NCI-H2196 treated with DMSO at 0.1 percent for 48 hours (cell line): ENCODE measurements at regions not wholly inside any gene's neighbourhood (a gene's known extent, or its start where the extent isn't known, plus 50 kb on each side); places are given as distances from the start of the nearest gene placed in this dataset.
A peak's percentile ranks its signal among the peaks of the same experiment; 100 is the strongest.
"Not testable (repeated sequence)": the region's sequence is repeated elsewhere in the genome, so short reads cannot be mapped to it uniquely, and the experiment has no call there.

ENCODE experiments used
- DNase-seq: peaks from one replicate; lab custom pipeline; 2025; ENCODE audit not compliant: unreplicated experiment; lab: John Stamatoyannopoulos, UW

DNA sequence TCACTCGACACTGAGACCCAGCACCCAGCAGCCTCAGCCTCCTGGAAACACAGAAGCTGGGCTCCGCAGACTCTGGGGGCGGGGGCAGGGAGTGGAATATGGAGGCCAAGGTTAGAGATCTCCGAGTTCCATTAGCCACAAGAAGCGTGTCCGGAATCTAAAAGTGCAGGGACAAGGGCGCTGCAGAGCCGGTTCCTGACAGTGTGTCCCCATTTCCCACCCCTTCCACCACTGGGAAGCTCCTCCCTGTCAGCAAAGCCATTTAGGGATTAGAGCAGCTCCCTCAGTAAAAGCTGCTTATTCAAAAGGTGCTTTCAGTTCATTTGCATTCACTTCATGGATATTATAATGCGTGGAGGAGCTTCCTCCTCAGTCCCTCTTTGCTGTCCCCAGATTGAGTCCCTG is 74.1 kb upstream of the HSPA9 start:
- no peak for DNase-seq

DNA sequence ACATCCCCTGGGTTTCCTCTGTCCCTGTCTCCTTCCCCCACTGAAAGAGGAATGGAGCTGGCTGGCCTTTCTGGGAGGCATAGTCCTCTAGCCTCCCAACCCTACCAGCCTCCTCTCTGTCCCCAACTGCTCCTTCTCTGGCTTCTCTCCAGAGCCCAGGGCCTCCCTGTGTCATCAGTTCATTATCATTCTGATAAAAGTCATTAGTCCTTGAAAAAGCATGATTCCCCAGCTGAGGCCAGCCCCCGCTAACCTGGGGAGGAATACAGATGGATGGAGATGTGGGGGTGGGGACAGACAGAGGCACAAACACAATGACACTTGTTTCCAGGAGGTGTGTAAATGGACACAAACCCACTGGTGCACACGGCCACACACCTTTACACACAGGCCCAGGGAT is 73.6 kb upstream of the HSPA9 start:
- no peak for DNase-seq

DNA sequence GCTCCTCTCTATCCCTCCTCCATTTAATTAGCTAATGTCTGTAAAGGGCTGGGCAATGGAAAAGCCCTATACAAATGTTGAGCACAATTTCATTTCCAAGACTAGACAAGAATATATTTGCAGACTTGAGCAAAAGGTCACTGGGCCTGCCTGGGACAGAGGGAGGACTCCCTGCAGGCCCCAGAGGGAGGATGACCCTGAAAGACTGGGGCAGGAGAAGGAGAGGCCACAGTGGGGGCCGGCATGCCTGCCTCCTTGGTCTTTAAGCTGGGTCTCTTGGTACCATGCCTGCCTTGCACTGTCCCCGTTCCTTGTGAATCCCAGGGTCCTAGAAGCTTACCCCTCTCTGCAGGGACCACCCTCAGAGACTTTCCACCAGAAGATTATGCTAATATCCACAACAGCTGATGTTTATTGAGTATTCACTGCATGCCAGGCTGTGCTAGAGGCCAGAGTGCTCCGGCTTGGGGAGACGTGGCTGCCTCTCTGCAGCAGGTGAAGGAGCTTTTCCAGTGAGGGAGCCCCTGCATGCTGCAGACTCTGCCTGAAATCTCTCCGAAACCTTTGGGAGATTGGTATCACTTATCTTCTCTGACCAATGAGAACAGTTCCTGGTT is 72.7 kb upstream of the HSPA9 start:
- no peak for DNase-seq

DNA sequence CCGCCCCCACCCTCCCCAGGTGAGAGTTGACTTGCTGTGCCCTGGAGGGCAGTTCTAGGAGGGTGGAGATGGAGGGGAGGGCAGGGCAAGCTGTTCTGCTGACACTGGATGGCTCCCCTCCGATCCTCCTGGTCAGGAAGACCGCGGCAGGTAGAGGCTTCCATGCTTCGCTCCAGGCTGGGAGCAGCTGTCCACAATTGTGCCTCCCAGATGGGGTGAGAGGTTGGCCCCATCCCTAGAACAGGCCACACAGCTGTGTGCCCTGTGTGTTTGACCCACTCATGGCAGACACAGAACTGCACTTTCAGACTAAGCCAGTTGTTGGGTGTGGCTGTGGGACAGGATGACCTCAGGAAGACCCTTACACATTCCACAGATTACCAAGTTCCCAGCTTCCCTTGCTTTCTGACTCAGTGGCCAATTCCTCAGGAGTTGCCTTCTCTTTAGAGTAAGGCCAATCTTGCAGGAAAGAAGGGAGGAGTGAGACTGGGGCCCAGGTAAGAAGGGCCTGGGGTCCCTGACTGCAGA is 72.1 kb upstream of the HSPA9 start:
- DNase-seq, result no peak

DNA sequence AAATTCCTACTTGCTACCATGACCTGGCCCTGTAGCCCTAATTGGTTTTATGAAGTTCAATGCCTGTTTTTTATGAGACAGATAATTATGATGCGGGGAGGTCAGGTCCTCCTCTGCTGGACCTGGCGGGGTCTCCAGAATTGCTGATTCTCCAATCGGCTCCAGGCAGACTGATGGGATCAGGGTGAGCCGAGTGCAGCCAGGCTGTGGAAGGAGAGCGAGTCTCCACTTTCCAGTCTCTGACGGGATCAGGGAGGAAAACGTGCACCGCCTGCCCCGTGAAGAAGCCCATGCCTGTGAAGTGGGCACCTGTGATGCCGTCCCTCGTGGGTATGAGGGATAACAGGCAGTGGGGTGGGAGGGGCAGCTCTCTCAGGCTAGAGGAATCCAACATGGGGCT is 71.5 kb upstream of the HSPA9 start:
- DNase-seq, result no peak

DNA sequence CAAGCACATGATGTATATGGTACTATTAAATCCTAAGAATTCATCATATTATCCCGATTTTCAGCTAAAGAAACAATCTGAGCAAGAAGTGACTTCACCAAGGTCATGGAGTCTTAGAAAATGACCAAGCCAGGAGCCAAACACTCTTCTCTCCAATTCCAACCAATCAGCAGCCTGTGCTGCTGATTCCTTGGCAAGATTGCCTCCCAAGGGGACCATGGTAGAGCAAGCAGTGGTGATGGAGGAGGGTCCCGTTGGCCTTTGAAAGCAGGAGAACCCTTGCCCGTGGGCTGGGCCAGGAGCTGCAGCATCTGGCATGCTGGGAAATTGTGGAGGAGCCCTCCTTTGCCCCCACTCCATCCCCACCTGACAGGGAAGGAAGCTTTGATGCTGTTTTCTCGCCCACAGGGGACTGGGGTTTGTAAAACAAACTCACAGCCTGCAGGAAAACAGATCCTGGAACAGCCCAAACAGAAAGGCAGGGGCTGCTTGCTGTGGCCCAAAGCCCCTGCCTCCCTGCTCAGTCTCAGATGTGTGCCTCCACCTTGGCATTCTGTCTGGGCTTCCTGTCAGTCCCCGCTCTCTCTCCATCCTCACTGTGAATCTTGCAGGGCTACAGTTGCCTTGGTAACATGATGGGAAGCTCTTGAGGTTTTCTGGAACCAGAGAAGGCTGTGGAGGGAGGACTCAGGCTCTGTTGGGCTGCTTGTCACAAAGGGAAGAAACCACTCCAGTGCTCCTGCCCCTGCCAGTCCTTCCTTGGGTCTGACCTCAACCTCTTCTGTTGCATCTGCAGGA is 70.8 kb upstream of the HSPA9 start:
- no peak for DNase-seq

DNA sequence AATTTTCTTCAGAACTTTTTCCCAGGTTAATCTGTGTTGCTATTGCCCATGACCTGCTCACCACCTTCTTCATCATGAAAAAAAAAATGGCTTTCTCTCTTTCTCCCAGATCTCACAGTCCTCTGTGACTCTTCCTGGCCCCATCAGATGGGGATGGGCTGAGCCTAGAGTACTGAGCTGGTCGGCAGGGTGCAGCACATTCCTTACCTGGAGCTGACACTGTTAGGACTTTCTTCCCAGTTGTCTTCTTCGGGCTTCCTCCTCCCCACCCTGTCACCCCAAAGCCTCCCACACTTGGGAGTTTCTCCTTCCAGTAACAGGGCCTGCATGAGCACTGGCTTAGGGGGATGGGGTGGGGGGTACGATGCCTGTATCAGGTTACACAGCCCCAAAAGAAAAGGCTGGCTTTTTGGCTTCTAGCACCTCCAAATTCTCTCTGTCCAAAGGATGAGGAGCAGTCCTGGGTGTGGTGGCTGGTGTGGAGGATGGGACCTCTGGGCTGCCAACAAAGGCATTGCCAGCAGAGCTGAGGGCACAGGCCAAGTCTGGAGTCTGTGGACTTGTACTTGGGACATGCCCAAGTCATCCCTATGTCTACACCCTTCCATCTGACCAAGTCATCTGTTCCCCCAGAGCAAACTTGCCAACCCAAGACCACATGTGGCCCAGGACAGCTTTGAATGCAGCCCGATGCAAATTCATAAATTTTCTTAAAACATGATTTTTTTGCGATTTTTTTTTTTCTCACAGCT is 68.0 kb upstream of the HSPA9 start:
- DNase-seq, result no peak

DNA sequence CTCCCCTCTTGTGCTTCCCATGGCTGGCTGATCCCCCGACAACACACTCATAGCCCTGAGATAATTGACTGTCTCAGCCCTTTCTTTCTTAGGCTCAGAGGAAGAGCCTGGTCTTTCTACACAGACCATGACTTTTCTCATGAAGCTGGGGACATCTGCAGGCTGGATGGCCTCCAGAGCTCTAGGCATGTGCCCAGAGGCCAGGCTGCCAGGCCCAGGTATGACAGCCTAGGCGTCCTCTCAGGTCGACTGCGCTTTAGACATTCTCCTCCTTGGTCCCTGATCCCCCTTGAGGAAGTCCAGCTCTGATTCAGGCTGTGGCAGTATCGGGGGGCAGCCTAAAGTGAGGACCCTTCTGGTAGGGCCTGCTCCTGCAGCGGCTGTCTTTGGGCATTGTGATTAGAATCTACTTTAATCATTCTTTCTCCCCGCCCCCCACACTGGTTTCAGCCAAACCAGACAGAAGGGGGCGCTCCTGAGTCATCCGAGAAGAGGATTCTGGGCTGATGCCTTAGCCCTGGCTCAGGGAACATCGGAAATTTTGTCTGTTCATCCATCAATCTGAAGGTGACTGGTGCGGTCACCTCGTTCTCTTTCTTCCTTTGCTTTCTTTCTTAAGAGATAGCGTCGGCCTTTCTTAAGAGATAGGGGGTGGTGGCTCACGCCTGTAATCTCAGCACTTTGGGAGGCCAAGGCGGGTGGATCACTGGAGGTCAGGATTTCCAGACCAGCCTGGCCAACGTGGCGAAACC is 66.5 kb upstream of the HSPA9 start:
- DNase-seq, result peak; percentile 48

DNA sequence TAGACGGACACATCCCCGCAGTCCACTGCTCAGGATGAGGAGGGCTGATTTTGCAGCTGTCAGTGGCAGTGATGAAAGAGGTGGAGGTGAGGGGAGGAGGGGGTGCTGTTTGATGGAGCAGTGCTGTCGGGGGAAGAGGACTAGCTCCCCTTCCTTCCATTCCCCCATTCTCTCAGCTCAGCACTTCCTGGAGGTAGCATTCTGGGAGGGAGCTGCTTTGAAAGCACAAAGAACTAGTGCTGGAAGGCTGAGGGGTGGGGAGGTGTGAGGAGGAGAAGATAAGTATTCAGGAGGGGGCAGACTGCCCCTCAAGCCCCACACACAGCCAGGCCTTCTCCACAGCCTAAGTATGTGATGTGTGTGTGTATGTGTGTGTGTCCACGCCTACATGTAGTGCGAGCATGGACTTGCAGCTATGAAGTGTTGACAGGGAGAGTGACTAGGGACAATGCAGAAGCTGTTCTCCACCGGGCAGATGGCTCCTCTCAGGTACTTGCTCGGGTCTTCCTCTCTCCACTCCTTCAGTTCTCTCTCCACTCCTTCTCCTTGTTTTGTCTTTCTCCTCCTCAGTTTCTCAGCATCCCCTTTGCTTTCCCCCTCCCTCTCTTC is 65.5 kb upstream of the HSPA9 start:
- DNase-seq, result no peak

DNA sequence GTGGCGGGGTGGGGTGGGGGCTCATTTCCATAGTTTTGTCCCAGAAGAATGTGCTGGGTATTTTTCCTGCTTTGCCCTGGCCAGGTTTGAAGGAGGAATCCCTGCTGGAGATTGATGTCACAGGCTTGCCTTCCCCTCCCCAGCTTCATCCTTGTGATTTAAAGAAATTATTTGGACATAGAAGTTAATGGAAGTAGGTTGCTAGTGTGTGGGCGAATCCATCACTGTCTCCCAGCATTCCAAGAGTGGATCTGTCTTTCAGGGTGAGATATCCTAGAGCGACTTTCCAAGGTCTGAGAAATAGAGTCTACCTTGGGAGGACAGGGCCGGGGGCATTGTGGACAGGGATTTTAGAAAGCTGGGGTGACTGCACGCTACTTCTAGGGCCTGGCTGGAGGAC is 64.9 kb upstream of the HSPA9 start:
- DNase-seq, result no peak

DNA sequence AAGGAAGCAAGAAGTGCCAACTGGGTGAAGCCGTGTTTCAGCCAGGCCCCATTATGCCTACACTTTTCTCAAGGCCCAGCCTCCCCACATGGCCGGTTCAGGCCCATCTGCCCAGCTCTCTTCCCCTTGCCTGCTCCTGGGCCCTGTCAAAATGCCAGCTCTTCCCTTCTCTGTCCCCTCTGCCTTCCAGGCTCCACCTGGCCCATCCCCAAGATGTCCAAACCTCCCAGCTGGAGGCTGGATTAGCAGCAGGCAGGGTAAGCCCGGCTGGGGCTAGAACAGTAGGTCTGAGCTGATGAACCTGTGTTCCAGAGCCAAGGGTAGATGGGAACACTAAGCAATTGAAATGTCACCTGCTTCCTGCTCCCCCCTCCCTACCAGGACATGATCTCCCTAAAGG is 64.1 kb upstream of the HSPA9 start:
- DNase-seq, result peak; percentile 28

DNA sequence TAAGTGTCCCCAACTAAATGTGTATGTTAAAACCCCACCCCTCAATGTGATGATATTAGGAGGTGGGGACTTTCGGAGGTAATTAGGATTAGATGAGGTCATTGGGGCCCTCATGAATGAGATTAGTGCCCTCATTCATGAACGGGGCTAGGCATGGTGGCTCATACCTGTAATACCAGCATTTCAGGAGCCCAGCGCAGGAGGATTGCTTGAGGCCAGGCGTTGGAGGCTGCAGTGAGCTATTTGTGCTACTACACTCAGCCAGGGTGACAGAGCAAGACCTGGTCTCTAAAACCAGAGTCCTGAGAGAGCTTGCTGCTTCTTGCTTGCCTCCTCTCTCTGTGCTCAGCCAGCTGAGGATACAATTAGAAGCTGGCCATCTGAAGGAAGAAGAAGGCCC is 62.1 kb upstream of the HSPA9 start:
- DNase-seq, result no peak

DNA sequence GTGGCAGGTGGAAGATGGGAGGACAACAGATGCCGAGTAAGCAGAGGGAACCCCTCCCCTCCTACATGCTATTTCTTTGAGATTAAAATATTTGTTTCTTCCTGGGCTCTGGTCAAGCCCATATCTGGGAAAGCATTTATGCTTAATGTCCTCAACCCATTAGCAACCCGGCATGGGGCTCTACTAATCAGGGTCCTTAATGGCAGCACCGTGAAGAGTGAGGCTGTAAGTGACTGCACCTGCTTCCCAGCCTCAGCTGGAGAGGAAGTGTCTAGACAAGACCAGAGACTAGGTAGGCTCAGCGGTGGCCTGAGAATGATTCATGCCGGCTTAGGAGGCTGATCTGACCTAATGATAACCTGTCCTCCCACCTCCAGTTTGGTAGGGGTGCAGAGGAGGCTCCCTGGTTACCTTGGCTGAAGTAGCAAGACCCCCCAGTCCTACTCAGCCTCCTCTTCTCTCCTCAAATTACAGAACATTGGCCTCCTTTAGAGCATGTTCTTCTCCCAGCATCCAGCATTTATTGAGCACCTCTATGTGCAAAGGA is 61.3 kb upstream of the HSPA9 start:
- no peak for DNase-seq

DNA sequence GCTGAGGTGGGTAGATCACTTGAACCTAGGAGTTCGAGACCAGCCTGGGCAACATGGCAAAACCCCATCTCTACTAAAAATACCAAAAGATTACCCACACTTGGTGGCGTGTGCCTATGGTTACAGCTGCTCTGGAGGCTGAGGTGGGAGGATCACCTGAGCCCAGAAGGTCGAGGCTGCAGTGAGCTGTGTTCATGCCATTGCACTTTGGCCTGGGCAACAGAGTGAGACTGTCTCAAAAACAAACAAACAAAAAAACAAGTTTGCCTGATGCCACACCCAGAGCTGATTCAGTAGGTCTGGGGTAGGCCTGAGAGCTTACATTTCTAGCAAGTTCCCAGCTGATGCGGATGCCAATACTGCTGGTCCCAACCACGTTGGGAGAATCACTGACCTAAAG is 60.5 kb upstream of the HSPA9 start:
- no peak for DNase-seq

DNA sequence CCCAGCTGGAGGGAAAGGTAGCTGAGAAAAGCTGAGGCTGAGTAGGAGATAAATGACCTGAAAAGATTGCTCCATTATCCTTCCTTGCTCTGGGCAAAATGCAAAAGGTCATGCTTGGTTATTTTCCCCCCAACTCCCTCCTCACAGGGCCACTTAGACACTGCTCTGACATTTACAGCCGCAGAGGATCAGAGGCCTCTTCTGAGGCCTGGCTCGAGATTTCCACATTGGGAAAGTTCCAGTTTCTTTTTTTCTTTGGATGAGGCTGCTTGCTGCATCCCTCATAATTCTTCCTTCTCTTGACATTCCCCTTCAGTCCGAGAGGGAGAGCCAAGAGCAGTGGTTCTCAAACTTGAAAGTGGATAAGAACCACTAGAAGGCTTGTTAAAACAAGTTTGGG is 60.1 kb upstream of the HSPA9 start:
- DNase-seq, result no peak

DNA sequence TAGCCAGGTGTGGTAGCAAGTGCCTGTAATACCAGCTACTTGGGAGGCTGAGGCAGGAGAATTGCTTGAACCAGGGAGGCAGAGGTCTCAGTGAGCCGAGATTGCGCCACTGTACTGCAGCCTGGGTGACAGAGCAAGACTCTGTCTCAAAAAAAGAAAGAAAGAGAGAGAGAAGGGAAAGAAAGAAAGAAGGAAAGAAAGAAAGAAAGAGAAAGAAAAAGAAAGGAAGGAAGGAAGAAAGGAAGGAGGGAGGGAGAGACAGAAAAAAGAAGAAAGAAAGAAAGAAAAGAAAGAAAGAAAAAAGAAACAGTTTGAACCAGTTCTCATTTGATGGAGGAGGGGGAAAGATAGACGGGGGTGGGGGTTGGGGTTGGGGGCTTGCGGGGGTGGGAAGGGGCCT is 59.6 kb upstream of the HSPA9 start:
- not testable (repeated sequence) for DNase-seq

DNA sequence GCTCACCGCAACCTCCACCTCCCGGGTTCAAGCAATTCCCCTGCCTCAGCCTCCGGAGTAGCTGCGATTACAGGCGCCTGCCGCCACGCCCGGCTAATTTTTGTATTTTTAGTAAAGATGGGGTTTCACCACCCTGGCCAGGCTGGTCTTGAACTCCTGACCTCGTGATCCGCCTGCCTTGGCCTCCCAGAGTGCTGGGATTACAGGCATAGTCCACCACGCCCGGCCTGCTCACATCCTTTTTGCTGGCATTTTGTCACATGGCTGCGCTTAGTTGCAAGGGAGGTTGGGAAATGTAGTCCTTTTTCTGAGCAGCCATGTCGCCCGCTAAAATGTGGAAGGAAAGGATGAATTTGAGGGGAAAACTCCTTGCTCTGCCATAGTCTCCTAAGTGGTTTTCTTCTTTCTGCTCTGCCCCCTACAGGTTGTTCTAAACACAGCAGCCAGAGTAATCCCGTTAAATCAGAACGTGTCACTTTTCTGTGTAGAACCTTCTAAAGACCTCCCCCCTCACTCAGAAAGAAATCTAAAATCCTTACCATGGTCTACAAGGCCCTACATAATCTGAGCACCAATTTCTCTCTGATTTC is 57.8 kb upstream of the HSPA9 start:
- DNase-seq, result no peak

DNA sequence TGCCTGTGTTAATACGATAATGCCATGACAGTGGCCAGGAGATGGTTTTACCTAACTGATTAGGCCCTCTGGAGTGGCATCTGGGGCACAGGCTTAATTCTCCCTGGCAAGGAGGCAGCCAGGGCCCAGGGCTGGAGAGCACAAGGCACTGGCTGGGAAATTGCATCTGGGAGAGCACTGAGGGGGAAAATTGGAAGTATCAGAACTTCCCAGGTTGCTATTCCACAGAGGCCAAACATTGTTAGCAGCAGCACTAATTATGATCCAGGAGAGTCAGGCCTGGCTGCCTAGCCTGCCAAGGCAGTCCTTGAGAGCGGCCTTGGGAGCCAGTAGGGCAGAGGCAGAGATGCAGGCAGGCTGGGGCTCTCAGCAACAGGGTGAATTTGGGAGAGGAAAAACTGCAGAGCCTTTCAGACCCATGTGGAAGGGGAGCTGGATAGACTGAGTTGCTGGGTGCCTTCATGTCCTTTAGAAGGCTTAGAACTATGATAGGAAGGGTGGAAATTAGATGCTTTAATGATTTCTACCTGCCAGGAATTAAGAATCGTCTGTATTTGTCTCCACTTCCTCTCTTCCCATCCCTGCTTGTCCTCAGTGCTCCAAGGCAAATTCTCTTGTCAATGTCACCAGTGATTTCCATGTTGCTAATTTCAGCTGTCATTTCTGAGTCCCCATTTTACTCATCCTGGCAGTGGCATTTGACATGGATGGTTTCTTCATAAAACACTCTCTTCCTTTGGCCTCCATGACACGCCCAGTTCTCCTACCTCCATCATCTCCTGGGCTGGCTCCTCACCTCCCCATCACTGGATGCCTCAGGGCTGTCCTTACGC is 56.1 kb upstream of the HSPA9 start:
- no peak for DNase-seq

DNA sequence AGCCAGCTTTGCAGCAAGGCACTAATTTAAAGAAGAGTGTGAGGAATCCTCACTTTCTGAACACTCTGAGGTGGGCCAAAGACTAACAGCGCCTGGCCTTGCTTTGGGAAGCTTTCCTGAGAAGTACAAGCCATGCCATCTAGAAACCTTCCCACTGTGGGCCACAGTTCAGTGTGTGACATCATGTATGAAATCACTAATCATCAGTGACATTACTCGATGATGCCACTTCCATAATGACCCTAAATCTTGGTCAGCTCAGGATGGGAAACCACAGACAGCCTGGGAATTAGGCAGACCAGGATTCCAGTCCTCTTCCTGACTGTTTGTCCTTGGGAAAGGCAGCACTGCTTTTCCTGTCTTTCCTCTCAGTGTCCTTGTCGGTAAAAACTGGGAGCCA is 54.2 kb upstream of the HSPA9 start:
- no peak for DNase-seq
